GM18870 (cell line): ENCODE measurements at regions not wholly inside any gene's neighbourhood (a gene's known extent, or its start where the extent isn't known, plus 50 kb on each side); places are given as distances from the start of the nearest gene placed in this dataset.

Source experiments
- ATAC-seq: cut with Tn5 transposase; IDR thresholded peaks from one replicate; pipeline ENCODE4 v1.9.1; 2021; ENCODE audit warnings: moderate library complexity; ENCODE audit not compliant: unreplicated experiment

DNA sequence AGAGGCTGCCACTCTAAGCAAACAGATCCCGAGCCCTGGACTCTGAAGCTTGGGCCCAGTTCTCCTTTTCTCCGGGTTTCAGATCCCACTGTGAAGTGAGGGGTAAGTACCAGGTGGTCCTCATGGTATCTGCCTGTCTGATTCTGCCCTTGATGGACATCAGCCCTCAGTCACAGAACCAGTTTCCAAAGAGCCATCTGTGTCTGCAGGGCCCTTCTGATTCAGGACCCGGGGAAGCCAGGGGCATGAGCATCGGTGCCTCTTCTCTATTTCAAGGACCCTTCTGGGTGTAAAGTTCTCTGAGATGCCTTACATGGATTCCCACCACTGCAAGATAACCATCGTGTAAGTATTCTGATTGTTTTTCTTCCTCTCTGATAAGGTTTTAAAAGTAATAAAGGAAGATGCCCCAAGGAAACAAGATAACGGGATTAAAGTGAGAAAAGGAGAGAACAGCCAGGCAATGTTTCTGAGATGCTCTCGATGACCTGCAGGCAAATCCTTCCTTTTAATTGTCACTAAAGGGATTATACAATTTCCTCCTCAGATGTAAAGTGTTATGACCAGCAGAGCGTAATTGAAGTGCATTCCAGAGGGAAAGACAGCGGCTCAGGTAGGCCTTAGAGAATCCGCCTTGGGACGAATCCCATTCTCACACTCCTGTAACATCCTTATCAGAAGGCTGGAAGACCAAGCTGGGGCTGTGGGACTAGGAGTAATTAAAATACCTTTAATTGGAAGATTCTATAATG is 924.3 kb downstream of the TBC1D22A start:
- ATAC-seq: no peak

DNA sequence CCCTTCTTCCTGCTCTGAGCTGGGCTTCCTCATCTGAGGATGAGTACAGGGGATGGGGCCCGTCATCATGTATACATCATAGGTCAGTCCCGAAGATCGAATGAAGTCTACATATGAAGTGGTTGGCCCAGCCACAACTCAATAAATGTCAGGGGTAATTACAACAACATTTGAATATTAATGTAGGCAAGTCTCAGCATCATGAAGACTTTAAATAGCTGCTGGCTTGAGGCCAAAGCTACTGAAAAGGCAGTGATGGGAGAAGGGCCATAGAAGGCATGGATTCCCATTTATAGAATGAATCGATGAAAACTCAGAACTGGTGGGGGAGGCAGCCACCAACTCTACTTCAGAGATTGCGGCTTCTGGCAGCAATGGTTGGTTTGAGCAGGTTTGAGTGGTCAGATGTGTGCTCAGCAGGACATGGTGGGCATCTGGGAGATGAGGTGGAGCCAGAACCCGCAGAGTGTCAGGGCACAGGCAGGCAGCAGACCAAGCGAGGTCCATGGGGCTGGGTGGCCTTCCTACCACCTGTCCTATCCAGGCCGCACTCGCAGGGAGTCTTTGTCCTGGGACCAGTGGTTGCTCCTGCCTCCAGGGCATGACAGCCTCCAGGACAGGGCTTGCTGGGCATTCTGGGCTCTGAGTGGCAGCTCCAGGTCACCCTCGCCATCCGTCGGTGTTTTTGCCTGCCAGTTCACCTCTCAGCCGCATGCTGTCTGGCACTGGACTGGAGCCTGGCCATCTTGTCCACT is 919.1 kb downstream of the TBC1D22A start:
- no peak for ATAC-seq

DNA sequence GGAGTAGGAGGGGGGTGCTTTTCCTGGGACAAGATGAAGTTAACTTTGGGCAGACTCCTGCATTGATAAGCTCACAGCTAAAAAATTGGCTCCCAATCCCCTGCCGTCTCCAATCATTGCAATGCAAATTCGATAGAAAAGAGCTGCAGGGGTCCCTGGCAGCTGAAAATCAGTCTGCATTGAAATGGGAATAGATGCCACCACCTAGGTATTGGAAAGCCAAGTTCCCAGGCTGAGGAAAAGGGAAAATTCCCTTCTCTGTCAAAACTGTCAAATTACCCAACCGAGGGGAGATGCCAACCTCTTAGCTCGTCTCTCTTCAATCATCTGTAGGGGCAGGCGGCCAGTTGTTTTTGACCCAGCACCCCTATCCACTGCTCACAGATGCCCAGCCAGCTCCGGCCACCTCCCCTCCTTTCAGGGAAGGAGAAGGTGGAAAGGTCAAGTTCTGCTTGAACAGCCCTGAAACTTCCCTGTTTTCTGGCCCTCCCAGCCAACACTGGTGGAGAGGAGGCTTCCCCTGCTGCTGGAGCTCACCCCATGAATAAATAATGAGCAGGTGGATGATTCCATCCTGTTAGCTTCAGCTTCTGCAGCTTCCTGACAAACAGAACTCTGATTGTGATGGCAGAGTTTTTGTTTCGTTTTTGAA is 916.3 kb downstream of the TBC1D22A start:
- ATAC-seq: no peak

DNA sequence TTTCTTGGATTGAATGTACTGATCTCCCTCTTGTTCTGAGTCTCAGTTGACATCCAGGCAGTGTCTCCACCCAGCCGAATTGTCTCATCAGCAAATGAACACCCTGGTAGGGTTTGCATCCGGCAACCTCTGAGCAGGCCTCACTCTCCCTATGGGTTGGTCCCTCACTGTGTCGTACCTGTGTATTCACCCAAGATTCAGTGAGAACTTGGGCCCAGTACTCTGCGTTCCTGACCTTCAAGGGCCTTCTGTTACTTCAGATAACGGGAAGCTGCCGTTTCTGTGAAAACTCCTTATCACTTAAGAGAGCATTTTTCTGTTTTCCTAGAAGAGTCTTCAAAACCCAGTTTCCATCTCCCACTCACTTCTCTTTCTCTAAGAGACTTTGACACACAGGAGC is 915.6 kb downstream of the TBC1D22A start:
- no peak for ATAC-seq

DNA sequence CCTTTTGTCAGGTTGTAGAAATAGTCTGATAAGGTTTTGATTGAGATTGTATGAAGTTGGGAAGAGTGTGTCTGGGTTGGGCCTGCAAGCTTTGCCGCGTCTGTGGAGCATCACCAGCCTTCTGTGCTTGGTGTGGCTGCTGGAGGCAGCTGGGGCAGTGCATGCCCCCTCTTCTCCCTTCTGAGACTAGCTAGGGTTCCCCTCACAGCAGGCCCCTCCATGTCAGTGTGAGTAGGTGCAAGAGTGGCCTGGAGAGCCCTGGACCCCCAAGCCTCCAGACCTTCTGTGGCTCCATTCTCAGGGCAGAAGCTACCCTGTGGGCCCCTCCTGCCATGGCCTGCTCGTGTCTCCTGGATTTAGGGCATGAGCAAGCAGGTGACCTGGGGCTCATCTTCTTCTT is 914.2 kb downstream of the TBC1D22A start:
- ATAC-seq: no peak

DNA sequence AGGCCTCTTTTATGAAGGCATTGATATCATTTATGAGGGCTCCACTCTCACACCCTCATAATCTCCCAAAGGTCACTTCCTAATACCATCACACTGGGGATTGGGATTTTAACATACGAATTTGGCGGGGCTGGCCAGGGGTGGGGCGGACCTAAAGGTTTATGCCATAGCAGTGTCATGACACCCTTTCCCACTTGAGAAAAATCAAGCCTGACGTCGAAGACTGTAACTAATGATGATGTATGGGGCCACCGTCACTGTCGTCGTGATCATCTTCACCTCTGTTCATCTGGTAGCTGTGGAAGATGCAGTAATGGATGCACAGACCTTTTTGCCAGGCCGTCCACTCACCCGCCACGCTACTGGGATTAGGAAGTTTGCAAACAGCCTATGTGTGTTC is 912.1 kb downstream of the TBC1D22A start:
- no peak for ATAC-seq

DNA sequence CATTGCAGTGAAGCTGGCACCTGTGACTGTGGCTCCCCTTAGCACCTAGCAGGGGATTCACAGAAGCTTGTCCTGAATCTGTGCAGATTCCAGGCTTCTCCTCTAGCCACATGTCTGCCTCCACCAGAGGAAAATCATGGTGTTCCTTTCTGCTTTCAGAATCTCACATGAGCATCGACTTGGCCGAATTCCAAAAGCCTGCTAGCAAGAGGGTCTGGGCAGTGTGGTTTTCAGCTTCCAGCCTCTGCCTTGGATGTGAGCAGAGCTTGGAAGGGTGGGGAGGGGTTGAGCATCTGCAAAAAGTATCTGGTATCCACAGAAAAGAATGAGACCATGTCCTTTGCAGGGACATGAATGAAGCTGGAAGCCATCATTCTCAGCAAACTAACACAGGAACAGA is 911.1 kb downstream of the TBC1D22A start:
- ATAC-seq: no peak

DNA sequence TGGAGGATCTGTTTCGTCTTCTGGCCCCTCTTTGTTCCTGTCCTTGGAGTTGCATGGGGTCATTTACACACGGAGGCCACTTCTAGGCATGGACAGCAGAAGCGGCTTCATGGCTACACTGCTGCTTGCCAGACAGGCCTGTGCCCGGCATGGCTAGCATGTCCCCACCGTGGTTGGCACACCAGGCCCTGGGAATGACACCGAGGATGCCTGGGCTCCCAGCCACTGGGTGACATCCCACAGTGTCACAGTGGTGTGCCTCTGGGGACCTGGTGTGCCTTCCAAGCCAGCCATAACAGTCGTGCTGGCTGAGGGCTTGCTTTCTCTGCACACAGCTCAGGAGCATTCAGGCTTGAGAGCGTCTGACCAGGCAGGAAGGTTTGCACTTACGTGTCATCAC is 910.1 kb downstream of the TBC1D22A start:
- ATAC-seq: no peak

DNA sequence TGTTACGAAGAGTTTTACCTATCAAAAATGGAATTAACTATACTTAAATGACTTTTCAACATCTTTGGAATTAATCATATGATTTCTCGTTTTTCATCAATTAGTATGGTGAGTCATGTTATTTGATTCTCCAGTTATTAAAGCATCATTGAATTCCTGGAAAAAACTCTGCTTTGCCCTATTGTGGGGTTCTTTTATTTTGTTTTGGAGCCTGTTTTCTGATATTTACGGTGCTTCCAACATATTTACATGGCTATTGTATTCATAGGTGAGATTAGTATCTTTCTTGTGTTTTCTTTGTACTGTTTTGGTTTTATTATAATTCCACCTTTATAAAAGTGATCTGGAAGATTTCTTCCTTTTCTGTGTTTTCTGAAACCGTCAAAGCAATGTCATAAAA is 902.7 kb downstream of the TBC1D22A start:
- ATAC-seq: no peak

DNA sequence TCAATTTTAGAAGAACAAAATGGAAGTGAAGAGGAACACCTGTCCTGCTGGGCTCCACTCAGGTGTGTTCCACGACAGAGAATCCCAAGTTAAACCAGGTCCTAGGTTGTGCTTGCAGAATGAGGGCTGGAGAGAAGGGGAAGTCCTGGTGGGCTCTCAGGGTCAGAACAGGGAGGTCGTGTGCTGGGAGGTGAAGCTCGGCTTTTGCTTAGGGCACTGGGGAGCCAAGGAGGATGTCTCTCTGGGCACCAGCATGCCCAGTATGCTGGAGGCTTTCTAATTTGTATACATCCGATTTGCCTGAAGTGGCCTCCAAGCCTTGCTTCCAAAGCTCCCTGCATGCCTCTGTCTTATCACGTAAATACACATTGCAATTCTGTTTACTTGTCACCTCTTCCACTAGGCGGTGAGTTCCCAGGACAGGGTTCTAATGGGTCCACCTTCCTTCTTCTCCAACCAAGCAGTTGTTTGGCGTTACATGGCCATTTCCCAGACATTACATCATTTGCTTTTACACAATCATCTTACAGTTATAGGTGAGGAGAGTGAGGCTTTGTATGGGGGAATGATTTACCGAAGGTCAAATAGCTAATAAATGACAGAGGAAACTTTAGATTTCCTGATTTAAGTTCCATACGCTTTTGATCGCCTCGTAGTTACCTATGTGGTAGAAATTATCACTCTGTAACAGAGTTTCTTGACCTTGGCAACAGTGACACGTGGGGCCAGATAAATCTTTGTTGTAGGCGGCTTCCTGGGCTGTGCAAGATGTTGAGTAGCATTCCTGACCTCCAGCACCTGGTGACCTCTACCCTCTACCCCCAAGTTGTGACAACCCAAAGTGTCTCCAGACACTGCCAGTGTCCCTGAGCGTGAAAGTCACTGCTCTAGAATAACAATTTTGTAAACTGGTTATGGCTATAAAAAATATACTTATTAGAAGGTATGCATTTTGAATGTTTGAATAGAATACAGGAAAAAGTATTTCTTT is 901.5 kb downstream of the TBC1D22A start:
- ATAC-seq: no peak

DNA sequence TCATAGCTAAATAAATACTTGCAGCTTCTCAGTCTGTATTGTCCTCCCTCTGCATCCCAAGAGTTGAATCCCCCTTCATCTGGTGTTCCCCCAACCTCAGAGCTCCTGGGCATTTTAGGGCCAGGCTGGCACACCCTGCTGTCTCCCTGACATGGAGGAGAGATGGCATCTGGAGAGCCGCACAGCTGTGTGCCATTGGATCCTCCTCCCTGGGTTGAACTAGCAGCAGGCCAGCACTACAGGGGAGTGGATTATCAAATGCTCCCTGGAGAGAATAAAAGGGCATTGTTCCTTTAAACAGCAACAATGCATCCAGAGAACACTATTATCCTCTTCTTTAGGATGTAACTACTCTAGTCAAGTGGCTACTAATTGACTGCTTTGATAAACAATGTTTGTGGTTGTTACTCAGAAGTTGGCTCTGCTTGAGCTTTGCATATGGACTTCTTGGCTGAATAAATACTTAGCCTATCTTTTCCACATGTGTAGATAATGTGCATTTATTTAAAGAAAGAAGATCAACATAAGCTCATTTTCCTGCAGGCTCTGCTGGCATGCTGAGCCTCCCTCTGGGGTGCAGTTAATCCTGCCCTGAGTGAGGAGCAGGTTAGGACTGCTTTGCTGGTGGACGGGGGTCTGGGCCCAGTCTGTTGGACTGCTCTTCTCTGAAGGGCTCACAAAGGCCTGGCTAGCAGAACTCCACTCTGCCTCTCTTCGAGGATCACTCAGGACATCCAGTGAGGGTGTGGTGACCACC is 897.2 kb downstream of the TBC1D22A start:
- no peak for ATAC-seq

DNA sequence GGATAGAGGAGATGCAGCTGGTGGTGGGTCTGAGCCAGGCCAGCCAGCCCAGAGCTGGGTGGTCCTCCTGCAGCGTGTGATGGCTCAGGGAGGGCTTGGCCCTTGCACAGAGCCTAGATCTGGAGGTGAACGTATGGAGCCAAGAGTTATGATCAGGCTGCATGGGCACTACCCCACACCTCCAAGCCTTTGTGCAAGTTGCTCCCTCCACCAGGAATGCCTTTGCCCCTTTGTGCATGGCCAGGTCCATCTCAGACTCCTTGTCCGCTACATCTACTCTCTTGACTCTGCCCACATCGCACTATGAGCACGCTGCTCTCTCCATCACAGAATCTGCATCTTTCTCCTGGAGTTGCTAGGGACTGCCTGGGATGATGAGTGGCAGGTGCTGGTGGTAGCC is 895.7 kb downstream of the TBC1D22A start:
- ATAC-seq: no peak

DNA sequence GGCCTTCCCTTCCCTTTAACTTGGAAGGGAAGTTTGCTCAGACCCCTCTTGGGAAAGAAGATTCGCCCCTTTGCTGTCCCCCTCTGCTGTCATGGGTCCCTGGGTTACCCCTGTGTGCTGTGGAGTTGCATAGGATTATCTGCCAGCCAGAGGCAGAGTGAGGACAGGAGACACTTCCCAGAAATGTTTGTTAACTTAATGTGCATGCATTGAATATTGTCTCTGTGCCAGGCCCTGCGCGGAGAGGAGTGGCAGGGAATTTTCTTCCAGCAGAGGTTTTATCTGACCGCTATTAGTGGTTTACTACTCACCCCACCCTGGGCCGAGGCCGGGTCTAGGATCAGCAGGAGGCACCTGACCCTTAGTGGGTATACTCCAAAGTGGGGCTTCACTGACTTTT is 894.8 kb downstream of the TBC1D22A start:
- ATAC-seq: no peak

DNA sequence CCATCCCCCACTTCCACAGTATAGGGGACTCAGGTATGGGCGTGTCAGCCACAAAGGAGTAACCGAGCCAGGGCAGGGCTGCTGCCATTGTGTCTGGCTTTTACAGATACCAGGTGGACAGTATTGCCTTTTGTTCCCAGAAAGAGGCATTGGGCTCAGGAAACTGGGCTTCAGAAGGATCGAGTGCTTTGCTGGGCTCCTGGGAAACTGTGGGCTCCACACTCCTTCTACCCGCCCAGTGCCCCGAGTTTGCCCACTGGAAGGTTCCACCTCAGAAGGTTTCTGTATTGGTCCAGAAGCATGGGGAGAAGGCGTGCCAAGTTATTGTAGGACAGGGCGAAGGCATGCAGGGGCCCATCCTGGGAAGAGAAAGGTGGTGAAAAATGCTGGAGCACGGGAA is 894.4 kb downstream of the TBC1D22A start:
- no peak for ATAC-seq

DNA sequence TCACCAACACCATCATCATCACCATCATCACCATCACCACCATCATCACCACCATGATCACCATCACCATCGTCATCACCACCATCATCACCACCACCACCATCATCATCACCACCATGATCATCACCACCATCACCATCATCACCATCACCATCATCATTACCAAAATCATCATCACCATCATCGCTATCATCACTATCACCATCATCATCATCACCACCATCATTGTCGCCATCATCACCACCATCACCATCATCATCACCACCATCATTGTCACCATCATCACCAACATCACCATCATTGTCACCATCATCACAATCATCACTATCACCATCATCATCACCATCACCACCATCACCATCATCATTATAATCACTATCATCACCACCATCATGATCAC is 893.5 kb downstream of the TBC1D22A start:
- no peak for ATAC-seq

DNA sequence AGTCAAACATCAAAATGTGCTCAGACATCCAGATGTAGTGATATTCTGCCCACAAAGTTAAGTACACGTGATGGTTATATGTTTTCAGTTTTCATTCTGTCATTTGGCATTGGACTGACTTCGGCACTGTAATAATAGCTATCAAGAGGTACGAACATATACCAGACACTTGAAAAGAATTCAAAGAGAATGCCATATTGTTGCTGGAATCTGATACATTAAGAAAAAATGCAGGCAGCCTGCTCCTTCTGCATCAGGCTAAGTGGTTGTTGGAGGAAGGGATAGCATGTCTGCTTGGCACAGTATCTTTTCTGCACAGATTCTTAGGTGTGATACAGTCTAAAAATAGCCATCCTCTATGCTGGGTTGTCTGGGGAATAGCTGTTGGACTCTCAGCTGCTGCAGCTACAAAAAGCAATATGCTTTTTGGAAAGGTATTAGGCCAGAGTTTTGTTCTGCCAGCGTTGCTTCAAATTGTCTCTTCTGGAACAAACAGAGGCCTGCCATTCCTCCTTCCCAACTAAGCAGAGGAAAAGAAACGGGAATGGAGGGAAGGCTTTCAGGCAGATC is 892.6 kb downstream of the TBC1D22A start:
- no peak for ATAC-seq

DNA sequence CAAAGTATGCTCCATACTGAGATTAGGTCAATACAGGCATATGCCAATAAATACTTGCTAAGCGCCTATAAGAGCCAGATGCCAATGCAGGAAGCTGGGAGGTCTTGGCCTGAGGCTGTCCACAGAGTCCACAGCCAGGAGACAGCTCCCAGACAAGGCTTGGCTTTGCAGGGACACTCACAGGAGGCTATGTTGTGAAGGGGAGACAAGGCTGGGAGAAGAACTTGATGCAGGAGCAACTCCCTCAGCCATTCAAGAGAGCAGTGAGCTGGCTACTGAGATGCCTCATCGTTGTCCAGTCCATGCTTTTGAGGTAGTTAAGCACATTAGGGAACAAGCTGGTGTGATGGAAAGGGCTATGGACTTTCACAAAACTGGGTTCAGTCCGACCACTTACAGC is 891.5 kb downstream of the TBC1D22A start:
- no peak for ATAC-seq

DNA sequence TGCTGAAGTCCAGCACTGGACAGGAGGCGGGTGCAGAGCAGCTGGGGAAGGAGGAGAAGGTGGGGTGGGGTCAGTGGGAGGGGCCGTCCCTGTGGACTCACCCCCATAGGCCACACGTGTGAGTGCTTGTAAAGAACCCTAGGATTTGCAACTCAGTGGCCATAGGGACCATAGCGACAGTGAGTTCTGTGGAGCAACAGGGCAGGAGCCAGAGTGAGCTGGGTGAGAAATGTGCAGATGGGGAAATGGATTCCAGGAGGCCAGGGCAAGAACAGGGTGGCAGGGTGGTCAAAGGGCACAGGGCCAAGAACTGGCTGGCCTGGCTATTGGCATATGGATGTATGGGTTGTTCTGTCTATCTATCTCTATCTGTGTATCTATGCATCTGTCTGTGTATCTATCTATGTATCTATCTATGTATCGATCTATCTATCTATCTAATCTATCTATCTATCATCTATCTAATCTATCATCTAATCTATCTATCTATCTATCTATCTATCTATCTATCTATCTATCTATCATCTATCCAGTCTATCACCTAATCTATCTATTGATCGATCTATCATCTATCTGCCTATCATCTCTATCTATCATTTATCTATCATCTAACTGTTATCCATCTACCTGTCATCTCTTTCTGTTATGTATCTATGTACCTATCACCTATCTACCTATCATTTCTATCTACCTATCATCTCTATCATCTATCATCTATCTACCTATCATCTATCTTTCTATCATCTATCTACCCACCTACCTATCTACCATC is 889.0 kb downstream of the TBC1D22A start:
- ATAC-seq: no peak

DNA sequence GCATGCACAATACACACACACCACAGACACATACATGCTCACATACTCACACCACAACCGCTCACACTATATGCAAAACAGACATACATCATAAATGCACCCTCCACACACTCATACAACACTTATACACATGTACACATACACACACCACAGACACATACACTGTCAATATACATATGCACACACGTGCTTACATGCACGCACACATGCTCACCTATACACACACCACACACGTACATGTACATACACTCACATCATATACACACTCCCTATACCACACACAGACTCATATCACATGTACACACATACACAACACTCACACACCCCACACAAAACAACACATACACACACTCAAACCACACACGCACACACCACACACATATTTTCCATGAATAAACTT is 885.3 kb downstream of the TBC1D22A start:
- no peak for ATAC-seq
